SH-SY5Y (cell line): ENCODE measurements at regions not wholly inside any gene's neighbourhood (a gene's known extent, or its start where the extent isn't known, plus 50 kb on each side); places are given as distances from the start of the nearest gene placed in this dataset.

Source experiments
- GATA2 ChIP-seq: IDR thresholded peaks from 2 replicates; pipeline ENCODE4 v1.6.1; 2011; ENCODE audit warnings: mild to moderate bottlenecking, low read depth, low read length
- GATA3 ChIP-seq: IDR thresholded peaks from 2 replicates; pipeline ENCODE4 v1.6.1; 2011; ENCODE audit warnings: low read depth, mild to moderate bottlenecking, low read length, moderate library complexity

GRCh38 chr10:62498271-62498670 is 124.1 kb downstream of the ZNF365 start:
- no peak for TF ChIP-seq GATA2
- no peak for TF ChIP-seq GATA3
